Mesenchymal stem cell (in vitro differentiated cells and primary cell): ENCODE measurements at regions not wholly inside any gene's neighbourhood (a gene's known extent, or its start where the extent isn't known, plus 50 kb on each side); places are given as distances from the start of the nearest gene placed in this dataset.
"Not testable (repeated sequence)": the region's sequence is repeated elsewhere in the genome, so short reads cannot be mapped to it uniquely, and the experiment has no call there.

ENCODE experiments used
- DNase-seq: peaks from one replicate; pipeline ENCODE4 v3.0.0-alpha.2; 2013
- H2AFZ ChIP-seq: one replicate; pipeline ENCODE4 v1.6.1; 2013; ENCODE audit warnings: low read depth, mild to moderate bottlenecking, control low read depth, inconsistent platforms, low read length, moderate library complexity
- H2AK5ac ChIP-seq: 2 replicates; pipeline ENCODE4 v1.6.1; 2013; ENCODE audit warnings: low read length, moderate library complexity, mild to moderate bottlenecking, inconsistent platforms; ENCODE audit not compliant: severe bottlenecking
- H2BK120ac ChIP-seq: one replicate; pipeline ENCODE4 v1.6.1; 2013; ENCODE audit warnings: low read depth, mild to moderate bottlenecking, inconsistent platforms, low read length, moderate library complexity
- H2BK12ac ChIP-seq, 2 experiments: one replicate each; pipeline ENCODE4 v1.6.1; 2013; ENCODE audit warnings: inconsistent platforms in 2 of 2, low read length in 2 of 2, mild to moderate bottlenecking in 2 of 2, moderate library complexity in 2 of 2, control low read depth in 1 of 2
- H2BK15ac ChIP-seq: one replicate; pipeline ENCODE4 v1.6.1; 2013; ENCODE audit warnings: mild to moderate bottlenecking, low read depth, inconsistent platforms; ENCODE audit not compliant: poor library complexity, severe bottlenecking
- H2BK5ac ChIP-seq: 2 replicates; pipeline ENCODE4 v1.6.1; 2013; ENCODE audit warnings: low read depth, mild to moderate bottlenecking, low read length, control low read depth, inconsistent platforms; ENCODE audit not compliant: poor library complexity, severe bottlenecking
- H3K14ac ChIP-seq, 2 experiments: one replicate each; pipeline ENCODE4 v1.6.1; 2013; ENCODE audit warnings: inconsistent platforms in 2 of 2, low read length in 2 of 2, control low read depth in 1 of 2, mild to moderate bottlenecking in 1 of 2, moderate library complexity in 1 of 2
- H3K18ac ChIP-seq, 2 experiments: one replicate each; pipeline ENCODE4 v1.6.1; 2013; ENCODE audit warnings: inconsistent platforms in 2 of 2, low read length in 2 of 2, control low read depth in 1 of 2, low read depth in 1 of 2, mild to moderate bottlenecking in 1 of 2
- H3K23ac ChIP-seq, 2 experiments: one replicate each; pipeline ENCODE4 v1.6.1; 2013; ENCODE audit warnings: inconsistent platforms in 2 of 2, low read length in 2 of 2, mild to moderate bottlenecking in 2 of 2, moderate library complexity in 2 of 2, control low read depth in 1 of 2
- H3K27ac ChIP-seq: 2 replicates; pipeline ENCODE4 v1.5.1; 2013; ENCODE audit warnings: mild to moderate bottlenecking, moderate library complexity, low read length, control low read depth, inconsistent platforms; ENCODE audit not compliant: poor library complexity, severe bottlenecking
- H3K27me3 ChIP-seq, 2 experiments: 2 replicates each; pipeline versions ENCODE4 v1.6.1 to v1.7.0; 2013; ENCODE audit warnings: low read length in 2 of 2, mild to moderate bottlenecking in 2 of 2, moderate library complexity in 2 of 2, control low read depth in 1 of 2, inconsistent platforms in 1 of 2; ENCODE audit not compliant: control insufficient read depth in 1 of 2, insufficient read depth in 1 of 2
- H3K36me3 ChIP-seq, 2 experiments: 2 replicates each; pipeline versions ENCODE4 v1.6.1 to v1.7.0; 2013; ENCODE audit warnings: low read length in 2 of 2, control low read depth in 1 of 2, inconsistent platforms in 1 of 2, low read depth in 1 of 2, mild to moderate bottlenecking in 1 of 2; ENCODE audit not compliant: insufficient read depth in 2 of 2, control insufficient read depth in 1 of 2
- H3K4ac ChIP-seq, 2 experiments: one replicate each; pipeline ENCODE4 v1.6.1; 2013; ENCODE audit warnings: inconsistent platforms in 2 of 2, low read length in 2 of 2, mild to moderate bottlenecking in 2 of 2, moderate library complexity in 2 of 2, control low read depth in 1 of 2, low read depth in 1 of 2
- H3K4me1 ChIP-seq: 2 replicates; pipeline ENCODE4 v1.6.1; 2013; ENCODE audit warnings: low read depth, low read length, control low read depth; ENCODE audit not compliant: control insufficient read depth, insufficient read depth
- H3K4me2 ChIP-seq: 2 replicates; pipeline ENCODE4 v1.6.1; 2013; ENCODE audit warnings: low read length, mild to moderate bottlenecking, inconsistent platforms; ENCODE audit not compliant: poor library complexity, severe bottlenecking
- H3K4me3 ChIP-seq, 2 experiments: 2 replicates each; pipeline versions ENCODE4 v1.5.1 to v1.7.0; 2013; ENCODE audit warnings: low read length in 2 of 2, mild to moderate bottlenecking in 2 of 2, control low read depth in 1 of 2, low read depth in 1 of 2; ENCODE audit not compliant: insufficient read depth in 1 of 2
- H3K79me1 ChIP-seq: replicated peaks from 2 replicates; pipeline ENCODE4 v1.6.1; 2013; ENCODE audit warnings: mild to moderate bottlenecking, control low read depth, low read length, inconsistent platforms; ENCODE audit not compliant: poor library complexity, severe bottlenecking
- H3K9ac ChIP-seq: 2 replicates; pipeline ENCODE4 v1.7.0; 2013; ENCODE audit warnings: mild to moderate bottlenecking, low read length, moderate library complexity
- H3K9me3 ChIP-seq: 2 replicates; pipeline ENCODE4 v1.7.0; 2013; ENCODE audit warnings: mild to moderate bottlenecking, low read length; ENCODE audit not compliant: control insufficient read depth
- H4K8ac ChIP-seq: one replicate; pipeline ENCODE4 v1.6.1; 2013; ENCODE audit warnings: inconsistent platforms, mild to moderate bottlenecking, low read length, moderate library complexity
- H4K91ac ChIP-seq: one replicate; pipeline ENCODE4 v1.6.1; 2013; ENCODE audit warnings: mild to moderate bottlenecking, low read length, inconsistent platforms
- WGBS: methylation state at CpG from one replicate; pipeline ENCODE4 v1.1.7; 2013; ENCODE audit warnings: mixed read lengths; 5-methylcytosine and 5-hydroxymethylcytosine counted together

- no peak overlapping the region for H2BK12ac ChIP-seq
- H3K4ac ChIP-seq, result no peak overlapping the region
- H3K27ac ChIP-seq, result no peak overlapping the region
- no peak overlapping the region for H2BK5ac ChIP-seq
- DNase-seq, result no peak
- H3K18ac ChIP-seq, result no peak overlapping the region
- H3K9ac ChIP-seq, result no peak overlapping the region
- H3K4me1 ChIP-seq, result no peaks in the 10 kb centered on the region
- H3K23ac ChIP-seq, result no peak overlapping the region
- H3K9me3 ChIP-seq, result peaks cover 53% of the 10 kb centered on the region
- H2AK5ac ChIP-seq, result no peak overlapping the region
- no peak overlapping the region for H2BK120ac ChIP-seq
- no peak overlapping the region for H4K91ac ChIP-seq
- H2BK15ac ChIP-seq, result no peak overlapping the region
- no peaks in the 10 kb centered on the region for H3K27me3 ChIP-seq
- H3K4me2 ChIP-seq, result no peak overlapping the region
- 52% methylated on average over 1 of the region's 1 CpG for WGBS
- H2AFZ ChIP-seq, result no peak overlapping the region
- no peak overlapping the region for H3K4me3 ChIP-seq
- H4K8ac ChIP-seq, result no peak overlapping the region
- no peaks in the 10 kb centered on the region for H3K36me3 ChIP-seq
- no peaks in the 10 kb centered on the region for H3K79me1 ChIP-seq
- H3K14ac ChIP-seq, result no peak overlapping the region
Measured at GRCh38 chr13:68905186-68905585, 1202.4 kb upstream of the ATXN8OS start.

- Histone ChIP-seq H3K18ac (no peak overlapping the region), H2AK5ac (no peak overlapping the region), H3K9me3 (peaks cover 16% of the 10 kb centered on the region), H3K79me1 (no peaks in the 10 kb centered on the region), H2BK5ac (no peak overlapping the region), H3K4me3 (no peak overlapping the region), H2AFZ (no peak overlapping the region), H3K4me2 (no peak overlapping the region), H3K4ac (no peak overlapping the region), H3K27ac (no peak overlapping the region), H3K14ac (no peak overlapping the region), H3K23ac (no peak overlapping the region), H3K4me1 (no peaks in the 10 kb centered on the region), H4K91ac (no peak overlapping the region), H3K36me3 (no peaks in the 10 kb centered on the region), H3K9ac (no peak overlapping the region), H2BK15ac (no peak overlapping the region), H2BK12ac (no peak overlapping the region), H3K27me3 (no peaks in the 10 kb centered on the region), H2BK120ac (no peak overlapping the region), H4K8ac (no peak overlapping the region)
- no peak for DNase-seq
Measured at GRCh38 chr13:68897331-68897928, 1210.2 kb upstream of the ATXN8OS start.

- WGBS, result 96% methylated on average over 1 of the region's 1 CpG
- H3K18ac ChIP-seq, result no peak overlapping the region
- H3K27me3 ChIP-seq, result no peaks in the 10 kb centered on the region
- H2BK5ac ChIP-seq, result no peak overlapping the region
- no peak overlapping the region for H3K9ac ChIP-seq
- no peak overlapping the region for H3K27ac ChIP-seq
- H3K4me2 ChIP-seq, result no peak overlapping the region
- H2BK12ac ChIP-seq, result no peak overlapping the region
- H3K9me3 ChIP-seq, result peaks cover 14% of the 10 kb centered on the region
- no peak overlapping the region for H2BK15ac ChIP-seq
- H2AK5ac ChIP-seq, result no peak overlapping the region
- H3K14ac ChIP-seq, result no peak overlapping the region
- no peak overlapping the region for H4K8ac ChIP-seq
- no peaks in the 10 kb centered on the region for H3K79me1 ChIP-seq
- H2BK120ac ChIP-seq, result no peak overlapping the region
- H3K4ac ChIP-seq, result no peak overlapping the region
- no peak overlapping the region for H3K4me3 ChIP-seq
- no peak for DNase-seq
- no peak overlapping the region for H4K91ac ChIP-seq
- no peak overlapping the region for H3K23ac ChIP-seq
- no peaks in the 10 kb centered on the region for H3K36me3 ChIP-seq
- H3K4me1 ChIP-seq, result no peaks in the 10 kb centered on the region
- H2AFZ ChIP-seq, result no peak overlapping the region
Measured at GRCh38 chr13:68895696-68896095, 1211.9 kb upstream of the ATXN8OS start.

GRCh38 chr13:68893721-68894120 lies 1213.9 kb upstream of the ATXN8OS start:
- H3K27ac ChIP-seq, H4K8ac ChIP-seq, H2BK120ac ChIP-seq, H2AK5ac ChIP-seq, H3K27me3 ChIP-seq, H3K14ac ChIP-seq, H3K9ac ChIP-seq, H3K18ac ChIP-seq, H3K4me3 ChIP-seq, H2BK5ac ChIP-seq, H2BK15ac ChIP-seq, H3K4me2 ChIP-seq, H2AFZ ChIP-seq, H4K91ac ChIP-seq, DNase-seq, H2BK12ac ChIP-seq, H3K79me1 ChIP-seq, H3K4me1 ChIP-seq, H3K4ac ChIP-seq, H3K36me3 ChIP-seq, H3K23ac ChIP-seq: not testable (repeated sequence)
- peaks cover 18% of the 10 kb centered on the region for H3K9me3 ChIP-seq
- 35% methylated on average over 2 of the region's 2 CpGs for WGBS
